ENCODE measurements at regions not wholly inside any gene's neighbourhood (a gene's known extent, or its start where the extent isn't known, plus 50 kb on each side); places are given as distances from the start of the nearest gene placed in this dataset.
"Not testable (repeated sequence)": the region's sequence is repeated elsewhere in the genome, so short reads cannot be mapped to it uniquely, and the experiment has no call there.

DNA sequence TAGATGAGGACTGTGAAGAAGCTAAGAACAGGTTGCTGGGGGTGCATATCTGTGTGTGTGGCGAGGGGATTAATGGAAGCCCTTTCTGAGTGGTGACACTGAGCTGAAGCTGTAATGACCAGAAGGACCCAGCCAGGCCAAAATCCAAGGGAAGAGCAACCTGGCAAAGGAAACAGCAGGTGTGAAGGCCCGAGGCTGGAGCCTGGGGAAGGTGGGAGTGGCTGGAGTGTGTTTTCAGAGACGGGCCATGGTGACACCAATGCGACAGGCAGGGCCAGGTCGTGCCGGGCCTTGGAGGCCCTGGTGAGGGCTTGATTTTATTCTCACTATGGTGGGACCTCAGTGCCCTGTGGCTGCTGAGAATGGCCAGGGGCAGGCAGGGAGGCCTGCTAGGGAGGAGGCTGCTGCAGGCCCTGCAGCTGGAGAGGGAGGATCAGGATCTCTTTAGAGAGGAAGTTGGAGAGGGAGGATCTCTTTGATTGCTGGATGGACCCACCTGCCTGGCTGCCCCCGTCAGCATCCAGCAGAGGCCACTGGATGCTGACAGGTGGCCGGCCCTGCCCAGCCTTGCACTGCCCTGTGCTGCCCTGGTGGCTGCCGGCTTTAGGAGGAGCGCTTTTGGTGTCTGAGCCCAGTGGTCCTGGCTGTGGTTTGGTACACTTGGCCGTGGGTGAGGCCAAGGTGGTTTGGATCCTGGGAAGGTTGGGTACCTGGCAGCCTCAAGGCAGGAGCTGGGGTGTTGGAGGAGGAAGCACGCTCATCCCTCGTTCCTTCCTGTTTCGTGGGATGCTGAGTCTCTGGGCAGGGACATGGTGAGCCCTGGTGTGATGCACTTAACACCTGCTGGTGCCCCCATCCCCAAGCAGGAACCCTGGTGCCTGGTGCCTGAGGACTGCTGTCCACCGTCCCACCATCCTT lies 188.3 kb downstream of the SEC14L1 start:
- Mint-ChIP-seq H3K4me3 (peak overlapping the region in 1 of 4 donors; percentile 19), H3K4me1 (peaks cover 34 to 55% (median 51%) of the 10 kb centered on the region in 3 donors), H3K27me3 (no peaks in the 10 kb centered on the region), H3K36me3 (no peaks in the 10 kb centered on the region), H3K27ac (peak overlapping the region in 2 of 3 donors; percentile 63 to 67), H3K9me3 (peaks cover 0 to 2% (median 0%) of the 10 kb centered on the region in 3 donors)

DNA sequence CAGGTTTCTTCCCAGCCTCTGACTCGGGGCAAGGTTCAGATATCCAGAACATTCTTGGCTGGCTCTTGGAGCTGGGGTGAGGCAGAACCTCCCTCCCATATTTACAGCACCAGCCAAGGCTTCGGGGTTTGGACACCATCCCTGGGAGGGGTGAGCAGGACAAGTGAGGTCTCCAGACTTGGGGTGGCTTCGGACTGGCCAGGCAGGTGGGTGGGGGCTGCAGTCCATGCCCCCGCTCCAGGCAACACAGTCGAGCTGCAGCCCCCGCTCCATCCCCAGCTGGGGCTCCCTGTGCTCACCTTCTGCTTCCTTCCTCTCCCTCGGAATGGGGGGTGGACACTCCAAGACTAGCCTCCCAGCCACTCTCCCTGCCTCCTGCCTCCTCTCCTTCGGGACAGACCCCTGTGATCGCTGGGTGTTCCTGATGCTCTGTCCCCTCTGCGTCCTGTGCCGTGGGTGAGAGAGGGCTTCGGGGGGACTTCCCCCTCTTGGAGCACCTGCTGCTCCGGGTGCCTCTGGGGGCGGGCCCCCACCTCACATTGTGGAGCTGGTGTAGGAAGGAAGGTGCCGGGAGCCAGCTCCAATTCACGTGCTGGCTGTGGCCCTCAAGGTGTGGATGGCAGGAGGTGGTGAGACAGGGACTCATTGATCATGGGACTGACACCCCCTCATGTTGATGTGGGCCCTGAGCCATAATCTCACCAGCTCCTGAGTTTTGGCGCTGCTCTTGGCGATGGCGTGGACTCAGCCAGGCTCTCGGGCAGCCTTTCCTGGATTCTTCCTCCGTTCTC lies 189.2 kb downstream of the SEC14L1 start:
- H3K27me3 Mint-ChIP-seq: no peaks in the 10 kb centered on the region
- H3K4me1 Mint-ChIP-seq: peaks cover 32 to 51% (median 45%) of the 10 kb centered on the region in 3 donors
- H3K27ac Mint-ChIP-seq: peak overlapping the region in 1 of 3 donors; percentile 79
- no peaks in the 10 kb centered on the region for H3K36me3 Mint-ChIP-seq
- no peak overlapping the region for H3K4me3 Mint-ChIP-seq
- H3K9me3 Mint-ChIP-seq: peaks cover 0 to 2% (median 0%) of the 10 kb centered on the region in 3 donors

DNA sequence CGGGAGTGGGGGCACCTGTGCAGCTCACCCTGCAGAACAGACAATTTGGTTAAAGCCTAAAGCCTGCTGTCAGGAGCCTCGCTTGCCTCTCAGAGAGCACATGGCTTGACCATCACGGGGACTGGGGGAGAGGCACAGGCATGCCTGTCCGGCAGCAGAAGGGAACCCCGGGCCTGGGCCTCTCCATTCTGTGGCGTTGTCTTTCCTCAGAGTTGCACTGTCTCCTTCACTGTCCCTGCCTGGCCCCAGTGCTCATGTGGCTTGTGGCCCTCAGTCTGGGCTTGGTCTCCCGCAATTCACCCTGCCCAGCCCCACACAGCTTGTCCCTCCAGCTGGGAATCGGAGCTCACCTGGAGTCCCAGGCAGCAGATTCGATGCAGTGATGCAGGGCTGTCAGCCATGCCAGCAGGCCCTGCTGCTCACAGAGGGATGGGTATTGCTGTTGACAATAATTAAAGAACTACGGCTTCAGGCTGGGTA lies 189.9 kb downstream of the SEC14L1 start:
- no peaks in the 10 kb centered on the region for H3K36me3 Mint-ChIP-seq
- H3K27ac Mint-ChIP-seq: peak overlapping the region in 1 of 3 donors; percentile 79
- H3K4me3 Mint-ChIP-seq: peak overlapping the region in 1 of 4 donors; percentile 43
- H3K9me3 Mint-ChIP-seq: no peaks in the 10 kb centered on the region
- H3K27me3 Mint-ChIP-seq: no peaks in the 10 kb centered on the region
- peaks cover 27 to 45% (median 41%) of the 10 kb centered on the region in 3 donors for H3K4me1 Mint-ChIP-seq

DNA sequence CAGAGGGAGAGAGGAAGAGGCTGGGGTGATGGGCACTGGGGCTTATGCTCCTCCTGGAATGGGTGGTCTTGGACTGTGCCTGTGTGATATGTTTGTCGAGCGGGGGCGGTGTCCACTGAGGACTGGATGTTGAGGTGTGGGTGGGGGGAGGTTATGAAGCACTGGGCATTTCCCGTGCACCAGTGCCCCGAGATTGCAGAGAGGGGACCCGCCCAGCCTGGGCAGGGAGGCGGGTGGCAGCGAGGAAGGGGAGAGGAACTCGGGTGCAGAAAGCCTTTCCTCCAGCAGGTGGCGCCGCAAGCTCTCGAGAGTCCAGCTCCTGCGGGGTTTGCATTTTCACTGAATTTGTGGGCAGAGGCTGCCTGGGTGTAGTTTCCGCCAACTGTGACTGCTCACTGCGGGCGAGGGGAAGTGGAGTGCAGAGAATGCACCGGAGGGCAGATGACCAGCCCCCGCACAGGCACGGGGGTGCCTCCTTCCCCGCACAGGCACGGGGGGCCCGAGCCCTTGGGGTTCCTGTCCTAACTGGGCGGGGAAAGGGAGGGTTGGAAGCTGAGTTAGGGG lies 190.6 kb downstream of the SEC14L1 start:
- Mint-ChIP-seq H3K4me3 (peak overlapping the region; percentile 66 to 90 (median 82)), H3K9me3 (no peaks in the 10 kb centered on the region), H3K36me3 (no peaks in the 10 kb centered on the region), H3K4me1 (peaks cover 22 to 37% (median 35%) of the 10 kb centered on the region in 3 donors), H3K27ac (peak overlapping the region; percentile 79 to 97 (median 82)), H3K27me3 (no peaks in the 10 kb centered on the region)

DNA sequence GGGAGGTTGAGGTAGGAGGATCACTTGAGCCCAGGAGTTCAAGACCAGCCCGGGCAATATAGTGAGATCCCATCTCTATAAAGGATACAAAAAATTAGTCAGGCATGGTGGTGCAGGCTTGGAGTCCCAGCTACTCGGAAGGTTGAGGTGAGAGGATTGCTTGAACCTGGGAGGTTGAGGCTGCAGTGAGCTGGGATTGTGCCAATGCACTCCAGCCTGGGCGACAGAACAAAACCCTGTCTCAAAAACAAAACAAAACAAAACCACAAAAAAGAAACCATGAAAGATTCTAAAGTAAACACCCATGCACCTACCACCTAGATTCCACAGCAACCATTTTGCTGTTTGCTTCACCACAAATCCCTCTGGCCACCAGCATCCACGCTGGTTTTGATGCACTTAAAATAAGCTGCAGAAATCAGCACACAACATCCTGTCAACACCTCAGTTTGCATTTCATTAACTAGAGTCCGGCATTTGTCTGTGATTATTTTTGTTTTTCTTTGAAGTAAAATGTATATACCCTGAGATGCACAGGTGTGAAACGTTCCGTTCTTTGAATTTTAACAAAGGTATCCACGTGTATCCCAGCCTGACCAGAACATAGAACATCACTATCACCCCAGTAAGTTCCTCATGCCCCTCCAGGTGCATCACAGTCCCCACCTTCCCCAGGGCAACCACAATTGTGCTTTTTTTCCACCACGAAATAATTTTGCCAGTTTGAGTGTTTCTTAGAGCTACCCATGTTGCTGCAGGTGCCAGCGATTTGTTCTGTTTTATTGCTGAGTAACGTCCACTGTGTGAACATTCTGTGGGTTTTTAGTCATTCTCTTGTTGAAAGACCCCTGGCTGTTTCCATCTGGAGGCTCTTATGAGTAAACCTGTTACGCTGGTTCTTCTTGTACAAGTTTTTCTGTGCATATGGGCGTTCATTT lies 191.5 kb downstream of the SEC14L1 start:
- Mint-ChIP-seq H3K27me3 (no peaks in the 10 kb centered on the region), H3K36me3 (no peaks in the 10 kb centered on the region), H3K27ac (peak overlapping the region; percentile 79 to 97 (median 82)), H3K9me3 (no peaks in the 10 kb centered on the region), H3K4me3 (peak overlapping the region; percentile 66 to 90 (median 82)), H3K4me1 (peaks cover 19 to 33% (median 30%) of the 10 kb centered on the region in 3 donors)

DNA sequence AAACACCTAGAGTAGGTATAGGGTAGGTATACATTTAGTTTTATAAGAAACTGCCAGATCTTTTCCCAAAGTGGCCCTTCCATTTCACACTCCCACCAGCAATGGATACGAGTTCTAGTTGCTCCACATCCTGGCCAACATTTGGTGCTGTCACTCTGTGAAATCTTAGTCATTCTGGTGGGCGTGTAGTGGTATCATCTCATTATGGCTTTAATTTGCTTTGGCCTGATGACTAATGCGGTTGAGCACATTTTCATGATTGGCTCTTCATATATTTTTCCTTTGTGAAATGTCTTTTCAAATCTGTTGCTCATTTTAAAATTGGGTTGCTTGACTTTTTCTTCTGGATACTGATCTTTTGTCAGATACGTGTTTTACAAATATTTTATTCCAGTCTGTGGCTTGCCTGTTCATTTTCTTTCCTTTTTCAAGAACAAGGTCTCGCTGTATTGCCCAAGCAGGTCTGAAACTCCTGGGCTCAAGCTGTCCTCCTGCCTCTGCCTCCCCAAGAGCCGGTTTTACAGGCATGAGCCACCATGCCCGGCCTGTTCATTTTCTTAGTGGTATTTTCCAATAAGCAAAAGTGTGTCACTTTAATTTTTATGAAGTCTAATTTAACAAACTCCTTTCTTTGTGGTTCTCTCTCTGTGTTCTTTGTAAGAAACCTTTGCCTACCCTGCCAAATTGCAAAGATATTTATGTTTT lies 192.4 kb downstream of the SEC14L1 start:
- no peaks in the 10 kb centered on the region for H3K36me3 Mint-ChIP-seq
- peak overlapping the region; percentile 79 to 97 (median 82) for H3K27ac Mint-ChIP-seq
- H3K9me3 Mint-ChIP-seq: no peaks in the 10 kb centered on the region
- peak overlapping the region in 3 of 4 donors; percentile 14 to 90 (median 66) for H3K4me3 Mint-ChIP-seq
- H3K4me1 Mint-ChIP-seq: peaks cover 19 to 32% (median 26%) of the 10 kb centered on the region in 3 donors
- no peaks in the 10 kb centered on the region for H3K27me3 Mint-ChIP-seq

DNA sequence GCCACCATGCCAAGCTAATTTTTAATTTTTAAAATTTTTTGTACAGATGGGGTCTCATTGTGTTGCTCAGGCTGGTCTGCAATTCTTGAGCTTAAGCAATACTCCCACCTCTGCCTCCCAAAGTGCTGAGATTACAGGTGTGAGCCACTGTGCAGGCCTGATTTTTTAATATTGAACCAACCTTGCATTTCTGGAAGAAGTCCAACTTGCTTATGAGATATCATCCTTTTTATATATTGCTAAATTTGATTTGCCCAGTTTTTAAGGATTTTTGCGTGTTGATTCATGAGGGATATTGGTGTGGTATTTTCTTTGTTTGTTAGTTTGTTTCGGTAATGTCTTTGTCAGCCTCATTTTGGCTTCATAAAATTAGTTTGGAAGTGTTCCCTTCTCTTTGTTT lies 196.4 kb downstream of the SEC14L1 start:
- peaks cover 23 to 34% (median 25%) of the 10 kb centered on the region in 3 donors for H3K4me1 Mint-ChIP-seq
- H3K27ac Mint-ChIP-seq: no peak overlapping the region
- H3K9me3 Mint-ChIP-seq: no peaks in the 10 kb centered on the region
- no peaks in the 10 kb centered on the region for H3K27me3 Mint-ChIP-seq
- H3K4me3 Mint-ChIP-seq: no peak overlapping the region
- H3K36me3 Mint-ChIP-seq: no peaks in the 10 kb centered on the region

DNA sequence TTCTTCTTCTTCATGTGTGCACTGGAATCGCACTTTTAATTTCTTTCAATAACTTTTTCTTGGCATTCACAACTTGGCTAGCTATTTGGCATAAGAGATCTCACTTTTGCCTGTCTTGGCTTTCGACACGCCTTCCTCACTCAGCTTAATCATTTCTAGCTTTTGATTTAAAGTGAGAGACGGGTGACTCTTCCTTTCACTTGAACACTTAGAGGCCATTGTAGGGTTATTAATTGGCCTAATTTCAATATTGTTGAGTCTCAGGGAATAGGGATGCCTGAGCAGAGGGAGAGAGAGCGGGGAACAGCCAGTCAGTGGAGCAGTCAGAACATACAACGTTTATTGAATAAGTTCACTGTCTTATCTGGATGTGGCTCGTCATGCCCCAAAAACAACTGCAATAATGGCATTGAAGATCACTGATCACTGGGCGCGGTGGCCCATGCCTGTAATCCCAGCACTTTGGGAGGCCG lies 200.3 kb downstream of the SEC14L1 start:
- Mint-ChIP-seq H3K4me3 (peak overlapping the region in 2 of 4 donors; percentile 24 to 75), H3K27ac (no peak overlapping the region), H3K9me3 (no peaks in the 10 kb centered on the region), H3K4me1 (peaks cover 18 to 36% (median 30%) of the 10 kb centered on the region in 3 donors), H3K27me3 (no peaks in the 10 kb centered on the region), H3K36me3 (no peaks in the 10 kb centered on the region)

DNA sequence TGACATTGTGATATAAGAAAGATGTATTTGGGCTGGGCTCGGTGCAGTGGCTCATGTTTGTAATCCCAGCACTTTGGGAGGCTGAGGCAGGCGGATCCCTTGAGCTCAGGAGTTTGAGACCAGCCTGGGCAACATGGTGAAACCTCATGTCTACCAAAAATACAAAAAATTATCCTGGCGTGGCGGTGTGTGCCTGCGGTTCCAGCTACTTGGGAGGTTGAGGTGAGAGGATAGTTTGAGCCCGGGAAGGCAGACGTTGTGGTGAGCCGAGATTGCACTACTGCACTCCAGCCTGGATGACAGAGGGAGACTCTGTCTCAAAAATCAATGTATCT lies 201.9 kb downstream of the SEC14L1 start:
- not testable (repeated sequence) for H3K27me3 Mint-ChIP-seq, H3K36me3 Mint-ChIP-seq, H3K9me3 Mint-ChIP-seq
- Mint-ChIP-seq H3K27ac (peak overlapping the region; percentile 1 to 84 (median 1)), H3K4me3 (peak overlapping the region; percentile 1 to 67 (median 40)), H3K4me1 (peaks cover 18 to 35% (median 32%) of the 10 kb centered on the region in 3 donors)

DNA sequence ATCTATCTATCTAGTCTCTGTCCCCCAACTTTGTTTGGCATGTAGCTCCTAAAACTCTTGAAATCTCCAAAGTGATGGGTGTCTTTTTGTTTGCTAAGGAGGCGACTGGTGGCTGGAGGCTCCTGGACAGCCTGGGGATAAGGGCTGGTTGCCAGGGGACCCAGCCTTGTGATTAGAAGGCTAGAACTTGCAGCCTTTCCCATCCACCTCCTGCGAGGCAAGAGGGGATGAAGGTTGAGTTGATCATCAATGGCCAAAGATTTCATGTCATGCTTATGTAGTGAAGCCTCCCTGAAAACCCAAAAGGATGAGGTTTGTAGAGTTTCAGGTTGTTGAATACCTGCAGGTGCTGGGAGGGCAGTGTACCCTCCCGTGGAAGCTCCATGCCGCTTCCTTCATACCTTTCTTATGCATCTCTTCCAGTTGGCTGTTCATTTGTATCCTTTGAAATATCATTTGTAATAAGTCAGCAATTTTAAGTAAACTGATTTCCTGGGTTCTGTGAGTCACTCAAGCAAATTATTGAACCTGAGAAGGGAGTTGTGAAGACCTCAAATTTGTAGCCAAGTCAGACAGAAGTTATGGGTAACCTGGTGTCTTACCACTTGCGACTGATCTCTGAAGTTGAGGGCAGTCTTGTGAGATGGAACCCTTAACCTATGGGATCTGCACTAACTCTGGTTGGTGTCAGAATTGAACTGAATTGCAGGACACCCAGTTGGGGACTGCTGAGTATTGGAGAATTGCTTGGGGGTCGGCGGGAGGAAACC lies 202.4 kb downstream of the SEC14L1 start:
- peak overlapping the region in 2 of 3 donors; percentile 9 to 71 for H3K27ac Mint-ChIP-seq
- peaks cover 18 to 35% (median 32%) of the 10 kb centered on the region in 3 donors for H3K4me1 Mint-ChIP-seq
- no peaks in the 10 kb centered on the region for H3K36me3 Mint-ChIP-seq
- no peaks in the 10 kb centered on the region for H3K9me3 Mint-ChIP-seq
- no peaks in the 10 kb centered on the region for H3K27me3 Mint-ChIP-seq
- peak overlapping the region in 3 of 4 donors; percentile 23 to 67 (median 57) for H3K4me3 Mint-ChIP-seq

DNA sequence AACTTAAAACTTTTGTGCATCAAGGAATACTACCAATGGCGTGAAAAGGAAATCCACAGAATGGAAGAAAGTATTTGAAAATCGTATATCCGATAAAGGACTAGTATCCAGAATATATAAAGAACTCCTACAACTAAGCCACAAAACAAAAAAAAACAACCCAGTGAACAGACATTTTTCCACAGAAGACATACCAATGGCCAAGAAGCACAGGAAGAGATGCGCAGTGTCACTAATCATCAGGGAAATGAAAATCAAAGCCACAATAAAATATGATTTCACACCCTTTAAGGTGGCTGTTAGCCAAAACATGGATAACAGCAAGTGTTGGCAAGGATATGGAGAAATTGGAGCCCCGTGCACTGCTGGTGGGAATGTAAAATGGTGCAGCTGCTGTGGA lies 203.3 kb downstream of the SEC14L1 start:
- peaks cover 2% of the 10 kb centered on the region for H3K36me3 Mint-ChIP-seq
- peak overlapping the region in 1 of 4 donors; percentile 56 for H3K4me3 Mint-ChIP-seq
- H3K9me3 Mint-ChIP-seq: no peaks in the 10 kb centered on the region
- H3K4me1 Mint-ChIP-seq: peaks cover 18 to 32% (median 32%) of the 10 kb centered on the region in 3 donors
- no peak overlapping the region for H3K27ac Mint-ChIP-seq
- no peaks in the 10 kb centered on the region for H3K27me3 Mint-ChIP-seq

DNA sequence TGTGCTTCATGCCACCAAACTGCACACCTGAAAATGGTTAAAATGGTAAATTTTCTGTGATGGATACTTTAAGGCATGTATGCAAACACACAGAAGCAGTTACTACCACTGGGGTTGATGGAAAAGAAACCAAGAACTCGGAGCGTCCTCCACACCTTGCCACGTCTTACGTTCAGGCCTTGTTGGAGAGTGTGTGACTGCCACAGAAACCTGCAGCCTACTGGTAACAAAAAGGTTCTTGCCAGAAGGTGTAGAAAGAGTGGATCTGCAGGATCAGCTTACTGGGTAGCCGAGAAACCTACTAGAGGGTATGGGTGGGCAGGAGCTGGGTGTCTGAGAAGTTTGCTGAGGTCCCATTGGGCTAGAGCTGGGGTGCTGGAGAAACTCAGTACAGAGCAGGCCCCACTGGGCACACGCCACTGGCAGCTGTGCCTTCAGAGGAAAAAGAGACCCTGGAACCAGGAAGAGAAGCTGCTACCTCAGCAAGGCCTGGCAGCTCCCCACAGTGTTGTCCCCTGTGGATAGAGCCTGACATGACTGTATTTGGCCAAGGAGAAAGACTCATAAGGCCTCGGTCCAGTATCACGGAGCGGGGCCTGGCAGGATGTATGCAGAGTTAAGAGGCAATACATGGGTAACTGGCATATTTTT lies 204.6 kb downstream of the SEC14L1 start:
- H3K9me3 Mint-ChIP-seq: no peaks in the 10 kb centered on the region
- peaks cover 18 to 32% (median 32%) of the 10 kb centered on the region in 3 donors for H3K4me1 Mint-ChIP-seq
- H3K36me3 Mint-ChIP-seq: peaks cover 2% of the 10 kb centered on the region
- no peaks in the 10 kb centered on the region for H3K27me3 Mint-ChIP-seq
- H3K4me3 Mint-ChIP-seq: peak overlapping the region in 1 of 4 donors; percentile 67
- peak overlapping the region in 1 of 3 donors; percentile 16 for H3K27ac Mint-ChIP-seq

Measured in IgD-negative memory B cell (primary cell).